Activated CD4-positive, alpha-beta memory T cell treated with anti-CD3 and anti-CD28 coated beads for 36 hours (primary cell): ENCODE measurements at regions not wholly inside any gene's neighbourhood (a gene's known extent, or its start where the extent isn't known, plus 50 kb on each side); places are given as distances from the start of the nearest gene placed in this dataset.

Experiments used
- CTCF ChIA-PET: fragments of 350-600 bp; sonication (Branson Sonifier 250); formaldehyde crosslinking; loops from one replicate; lab custom pipeline; 2021; ENCODE audit warnings: antibody characterized with exemption, inconsistent platforms; lab: Charles Lee
- POLR2A ChIA-PET: fragments of 350-600 bp; sonication (Branson Sonifier 250); formaldehyde crosslinking; loops from one replicate; lab custom pipeline; 2021; ENCODE audit warnings: antibody characterized with exemption; lab: Charles Lee
- DNase-seq: peaks from one replicate; pipeline ENCODE4 v3.0.0-alpha.2; 2020
- H3K27ac Mint-ChIP-seq: one replicate; pipeline ENCODE4 v1.8.0; 2021; ENCODE audit warnings: mixed read lengths
- H3K27me3 Mint-ChIP-seq: one replicate; pipeline ENCODE4 v1.8.0; 2021; ENCODE audit warnings: mixed read lengths
- H3K36me3 Mint-ChIP-seq: one replicate; pipeline ENCODE4 v1.8.0; 2021; ENCODE audit warnings: mixed read lengths
- H3K4me1 Mint-ChIP-seq: one replicate; pipeline ENCODE4 v1.8.0; 2021; ENCODE audit warnings: low read depth, mixed read lengths
- H3K4me3 Mint-ChIP-seq: one replicate; pipeline ENCODE4 v1.8.0; 2021; ENCODE audit warnings: mild to moderate bottlenecking, mixed read lengths
- H3K9me3 Mint-ChIP-seq: one replicate; pipeline ENCODE4 v1.8.0; 2021; ENCODE audit warnings: mixed read lengths
- intact Hi-C: fragments of 100-400 bp; cut with micrococcal nuclease; formaldehyde crosslinking; loops from one replicate; pipeline ENCODE4 v1.15.1; 2023

- no peaks in the 10 kb centered on the region for H3K4me1 Mint-ChIP-seq
Observed at GRCh38 chr3:127394984-127395662, 107.3 kb upstream of the PRR20G start.

GRCh38 chr3:127394031-127394430 lies 106.2 kb upstream of the PRR20G start:
- POLR2A ChIA-PET, result no interaction called here

More at GRCh38 chr3:127394984-127395662, 107.3 kb upstream of the PRR20G start:
- DNase-seq, result no peak
- ChIA-PET POLR2A (no interaction called here), CTCF (no interaction called here)
- Mint-ChIP-seq H3K27me3 (peaks cover 19% of the 10 kb centered on the region), H3K4me3 (no peak overlapping the region), H3K36me3 (no peaks in the 10 kb centered on the region), H3K27ac (no peak overlapping the region), H3K9me3 (no peaks in the 10 kb centered on the region)
- intact Hi-C loops, result no loop called here

GRCh38 chr3:127393131-127393820 lies 105.4 kb upstream of the PRR20G start:
- Mint-ChIP-seq H3K9me3 (no peaks in the 10 kb centered on the region), H3K4me3 (no peak overlapping the region), H3K36me3 (no peaks in the 10 kb centered on the region), H3K27ac (no peak overlapping the region), H3K4me1 (no peaks in the 10 kb centered on the region), H3K27me3 (peaks cover 19% of the 10 kb centered on the region)
- CTCF ChIA-PET, result no interaction called here
- intact Hi-C loops, result no loop called here
- POLR2A ChIA-PET, result interaction anchor here (0.6 kb wide), 1 partner anchor 229 kb away, joined by 3 read pairs; no protein-coding TSS in a partner anchor
- no peak for DNase-seq

More at GRCh38 chr3:127394031-127394430, 106.2 kb upstream of the PRR20G start:
- intact Hi-C loops, result no loop called here
- H3K27me3 Mint-ChIP-seq, result peaks cover 22% of the 10 kb centered on the region
- CTCF ChIA-PET, result no interaction called here
- no peaks in the 10 kb centered on the region for H3K4me1 Mint-ChIP-seq
- H3K36me3 Mint-ChIP-seq, result no peaks in the 10 kb centered on the region
- H3K9me3 Mint-ChIP-seq, result no peaks in the 10 kb centered on the region
- no peak for DNase-seq
- H3K27ac Mint-ChIP-seq, result no peak overlapping the region
- H3K4me3 Mint-ChIP-seq, result no peak overlapping the region

GRCh38 chr3:127392156-127392490 lies 104.3 kb upstream of the PRR20G start:
- no peak overlapping the region for H3K27ac Mint-ChIP-seq
- no peaks in the 10 kb centered on the region for H3K4me1 Mint-ChIP-seq
- POLR2A ChIA-PET, result no interaction called here
- intact Hi-C loops, result no loop called here
- H3K9me3 Mint-ChIP-seq, result no peaks in the 10 kb centered on the region
- no peak overlapping the region for H3K4me3 Mint-ChIP-seq
- peaks cover 19% of the 10 kb centered on the region for H3K27me3 Mint-ChIP-seq
- CTCF ChIA-PET, result no interaction called here
- no peak for DNase-seq
- H3K36me3 Mint-ChIP-seq, result no peaks in the 10 kb centered on the region

- intact Hi-C loops, result no loop called here
- H3K4me3 Mint-ChIP-seq, result no peak overlapping the region
- no peak for DNase-seq
- H3K36me3 Mint-ChIP-seq, result no peaks in the 10 kb centered on the region
- ChIA-PET CTCF (no interaction called here), POLR2A (no interaction called here)
- no peaks in the 10 kb centered on the region for H3K9me3 Mint-ChIP-seq
- H3K4me1 Mint-ChIP-seq, result no peaks in the 10 kb centered on the region
- H3K27ac Mint-ChIP-seq, result no peak overlapping the region
- H3K27me3 Mint-ChIP-seq, result peaks cover 16% of the 10 kb centered on the region
Observed at GRCh38 chr3:127391436-127392155, 103.8 kb upstream of the PRR20G start.

GRCh38 chr3:127390365-127391025 lies 102.6 kb upstream of the PRR20G start:
- no peaks in the 10 kb centered on the region for H3K9me3 Mint-ChIP-seq
- intact Hi-C loops, result no loop called here
- H3K4me1 Mint-ChIP-seq, result no peaks in the 10 kb centered on the region
- H3K27me3 Mint-ChIP-seq, result peaks cover 15% of the 10 kb centered on the region
- no peaks in the 10 kb centered on the region for H3K36me3 Mint-ChIP-seq
- H3K4me3 Mint-ChIP-seq, result no peak overlapping the region
- CTCF ChIA-PET, result no interaction called here
- DNase-seq, result no peak
- POLR2A ChIA-PET, result no interaction called here
- H3K27ac Mint-ChIP-seq, result no peak overlapping the region

- ChIA-PET CTCF (no interaction called here), POLR2A (no interaction called here)
- DNase-seq, result no peak
- Mint-ChIP-seq H3K9me3 (no peaks in the 10 kb centered on the region), H3K4me1 (no peaks in the 10 kb centered on the region), H3K27ac (no peak overlapping the region), H3K4me3 (no peak overlapping the region), H3K27me3 (peaks cover 15% of the 10 kb centered on the region), H3K36me3 (no peaks in the 10 kb centered on the region)
- intact Hi-C loops, result no loop called here
Observed at GRCh38 chr3:127389913-127390312, 102.1 kb upstream of the PRR20G start.

- Mint-ChIP-seq H3K36me3 (no peaks in the 10 kb centered on the region), H3K4me3 (no peak overlapping the region), H3K9me3 (no peaks in the 10 kb centered on the region), H3K4me1 (no peaks in the 10 kb centered on the region), H3K27me3 (peaks cover 13% of the 10 kb centered on the region), H3K27ac (no peak overlapping the region)
- ChIA-PET POLR2A (no interaction called here), CTCF (no interaction called here)
- DNase-seq, result no peak
- intact Hi-C loops, result no loop called here
Observed at GRCh38 chr3:127389420-127389819, 101.6 kb upstream of the PRR20G start.

GRCh38 chr3:127388427-127388826 lies 100.6 kb upstream of the PRR20G start:
- no peaks in the 10 kb centered on the region for H3K4me1 Mint-ChIP-seq

GRCh38 chr3:127387556-127388153 lies 99.8 kb upstream of the PRR20G start:
- no peaks in the 10 kb centered on the region for H3K9me3 Mint-ChIP-seq

More at GRCh38 chr3:127388427-127388826, 100.6 kb upstream of the PRR20G start:
- intact Hi-C loops, result no loop called here
- DNase-seq, result no peak
- Mint-ChIP-seq H3K4me3 (no peak overlapping the region), H3K9me3 (no peaks in the 10 kb centered on the region), H3K36me3 (no peaks in the 10 kb centered on the region), H3K27me3 (peaks cover 13% of the 10 kb centered on the region), H3K27ac (no peak overlapping the region)
- CTCF ChIA-PET, result no interaction called here
- POLR2A ChIA-PET, result no interaction called here

GRCh38 chr3:127387119-127387518 lies 99.3 kb upstream of the PRR20G start:
- Mint-ChIP-seq H3K27me3 (peaks cover 8% of the 10 kb centered on the region), H3K36me3 (no peaks in the 10 kb centered on the region), H3K4me1 (no peaks in the 10 kb centered on the region), H3K9me3 (peaks cover under 1% of the 10 kb centered on the region), H3K4me3 (no peak overlapping the region), H3K27ac (no peak overlapping the region)
- DNase-seq, result no peak
- intact Hi-C loops, result no loop called here
- ChIA-PET POLR2A (no interaction called here), CTCF (no interaction called here)

More at GRCh38 chr3:127387556-127388153, 99.8 kb upstream of the PRR20G start:
- Mint-ChIP-seq H3K27me3 (peaks cover 8% of the 10 kb centered on the region), H3K36me3 (no peaks in the 10 kb centered on the region), H3K4me3 (no peak overlapping the region), H3K4me1 (no peaks in the 10 kb centered on the region), H3K27ac (no peak overlapping the region)
- POLR2A ChIA-PET, result no interaction called here
- no peak for DNase-seq
- CTCF ChIA-PET, result no interaction called here
- intact Hi-C loops, result no loop called here

- H3K9me3 Mint-ChIP-seq, result peaks cover 4% of the 10 kb centered on the region
- H3K36me3 Mint-ChIP-seq, result no peaks in the 10 kb centered on the region
- DNase-seq, result no peak
- POLR2A ChIA-PET, result no interaction called here
- CTCF ChIA-PET, result interaction anchor here (0.6 kb wide), 1 partner anchor 249 kb away, joined by 3 read pairs; no protein-coding TSS in a partner anchor
- no peak overlapping the region for H3K27ac Mint-ChIP-seq
- H3K4me3 Mint-ChIP-seq, result no peak overlapping the region
- peaks cover 8% of the 10 kb centered on the region for H3K27me3 Mint-ChIP-seq
- no peaks in the 10 kb centered on the region for H3K4me1 Mint-ChIP-seq
- intact Hi-C loops, result no loop called here
Observed at GRCh38 chr3:127386490-127386889, 98.6 kb upstream of the PRR20G start.
